ENCODE measurements at regions not wholly inside any gene's neighbourhood (a gene's known extent, or its start where the extent isn't known, plus 50 kb on each side); places are given as distances from the start of the nearest gene placed in this dataset.

GRCh38 chr16:74165566-74166080 is 131.0 kb upstream of the PSMD7 start:
- 26% methylated on average over 5 of the region's 5 CpGs for WGBS (ENCODE audit: low lambda C conversion rate)
- ChIA-PET CTCF (no interaction called here), POLR2A (no interaction called here)
- no peak overlapping the region for H2AFZ ChIP-seq (ENCODE audit: low read depth)
- H3K4me1 ChIP-seq (ENCODE audit: control insufficient read depth in 1 of 2, insufficient read depth in 2 of 2, low read depth in 1 of 2, low read length in 1 of 2): no peaks in the 10 kb centered on the region
- no peak for DNase-seq
- no peak for TF ChIP-seq RXRA (IDR thresholded peaks at IDR 0.05; ENCODE audit: borderline replicate concordance, low read depth)
- TF ChIP-seq NRF1 (IDR thresholded peaks at IDR 0.05; ENCODE audit: low read depth, low read length): no peak
- TF ChIP-seq POLR2AphosphoS5 (IDR thresholded peaks at IDR 0.05; ENCODE audit: low read depth, low read length): no peak
- TF ChIP-seq ZBTB33 (IDR thresholded peaks at IDR 0.05; ENCODE audit: borderline replicate concordance, low read depth): no peak
- TF ChIP-seq CHD2 (IDR thresholded peaks at IDR 0.05; ENCODE audit: low read length, partially characterized antibody): no peak
- TF ChIP-seq YY1 (IDR thresholded peaks at IDR 0.05; ENCODE audit: low read depth): no peak
- TF ChIP-seq TAF1 (IDR thresholded peaks at IDR 0.05; ENCODE audit: borderline replicate concordance, low read depth, low read length): no peak
- TF ChIP-seq REST (IDR thresholded peaks at IDR 0.05; ENCODE audit: low read depth, low read length): no peak
- no peak for TF ChIP-seq GABPA (IDR thresholded peaks at IDR 0.05; ENCODE audit: low read depth)
- no peak for TF ChIP-seq GATA2 (CRISPR knock-in tag; IDR thresholded peaks at IDR 0.05)
- TF ChIP-seq CTCF (IDR thresholded peaks at IDR 0.05): no peak
- no peak for TF ChIP-seq PBX3 (IDR thresholded peaks at IDR 0.05)
- TF ChIP-seq JUND (IDR thresholded peaks at IDR 0.05): no peak
- no peak for TF ChIP-seq EZH2phosphoT487 (IDR thresholded peaks at IDR 0.05; ENCODE audit: borderline replicate concordance, low read depth)
- TF ChIP-seq FOXJ3 (CRISPR knock-in tag; IDR thresholded peaks at IDR 0.05): no peak
- no peak for TF ChIP-seq SIN3A (IDR thresholded peaks at IDR 0.05; ENCODE audit: borderline replicate concordance, low read depth, low read length)
- TF ChIP-seq MXI1 (IDR thresholded peaks at IDR 0.05; ENCODE audit: low read depth, low read length): no peak
- no peak for TF ChIP-seq NFIC (IDR thresholded peaks at IDR 0.05; ENCODE audit: borderline replicate concordance)
- no peaks in the 10 kb centered on the region for H3K36me3 ChIP-seq (replicated peaks in 1 of 2; ENCODE audit: control insufficient read depth in 1 of 2, insufficient read depth in 2 of 2, low read length in 1 of 2)
- no peaks in the 10 kb centered on the region for H3K27me3 ChIP-seq (ENCODE audit: insufficient read depth)
- H3K4me2 ChIP-seq: no peak overlapping the region
- no peak overlapping the region for H3K4me3 ChIP-seq (ENCODE audit: low read depth in 2 of 2, low read length in 1 of 2)
- no peaks in the 10 kb centered on the region for H3K9me3 ChIP-seq
- H3K79me2 ChIP-seq (ENCODE audit: insufficient read depth): no peaks in the 10 kb centered on the region
- H3K9ac ChIP-seq: no peak overlapping the region
- H3F3A ChIP-seq (replicated peaks; ENCODE audit: insufficient read depth): no peaks in the 10 kb centered on the region
- no peak overlapping the region for H3K27ac ChIP-seq (ENCODE audit: low read depth in 2 of 2, low read length in 1 of 2)
- no peaks in the 10 kb centered on the region for H4K20me1 ChIP-seq (ENCODE audit: insufficient read depth)
- H3K9me2 ChIP-seq: no peaks in the 10 kb centered on the region

Data from SK-N-SH (cell line).